Muscle of leg (tissue), 3 donors: ENCODE measurements at regions not wholly inside any gene's neighbourhood (a gene's known extent, or its start where the extent isn't known, plus 50 kb on each side); places are given as distances from the start of the nearest gene placed in this dataset.
A peak's percentile ranks its signal among the peaks of the same experiment; 100 is the strongest.

Experiments
- DNase-seq: peaks from one replicate; pipeline ENCODE4 v3.0.0; 2013
- H3K27ac ChIP-seq: one replicate; pipeline ENCODE4 v1.5.1; 2013; ENCODE audit warnings: mild to moderate bottlenecking, low read length, control low read depth
- H3K27me3 ChIP-seq: one replicate; pipeline ENCODE4 v1.6.1; 2013; ENCODE audit warnings: low read length; ENCODE audit not compliant: control insufficient read depth, insufficient read depth
- H3K36me3 ChIP-seq: one replicate; pipeline ENCODE4 v1.6.1; 2013; ENCODE audit warnings: low read length; ENCODE audit not compliant: control insufficient read depth, insufficient read depth
- H3K4me1 ChIP-seq: one replicate; pipeline ENCODE4 v1.6.1; 2013; ENCODE audit warnings: low read length; ENCODE audit not compliant: control insufficient read depth, insufficient read depth
- H3K4me3 ChIP-seq: one replicate; pipeline ENCODE4 v1.5.1; 2013; ENCODE audit warnings: low read length, control low read depth
- H3K9me3 ChIP-seq: replicated peaks from 2 replicates; pipeline ENCODE4 v1.6.1; 2013; ENCODE audit warnings: low read depth, low read length; ENCODE audit not compliant: control insufficient read depth
- WGBS: methylation state at CpG from one replicate; pipeline ENCODE4 v1.1.5; 2013; ENCODE audit warnings: missing lambda C conversion rate; ENCODE audit not compliant: insufficient coverage; 5-methylcytosine and 5-hydroxymethylcytosine counted together

- H3K4me3 ChIP-seq, result no peak overlapping the region
- no peak for DNase-seq
- no peaks in the 10 kb centered on the region for H3K27me3 ChIP-seq
- WGBS, result no CpG with 5 or more reads among the region's 1 CpG
- H3K4me1 ChIP-seq, result no peaks in the 10 kb centered on the region
- H3K27ac ChIP-seq, result no peak overlapping the region
- H3K36me3 ChIP-seq, result no peaks in the 10 kb centered on the region
- H3K9me3 ChIP-seq, result no peaks in the 10 kb centered on the region
Measured at GRCh38 chr6:74610352-74610751, 595.5 kb downstream of the COL12A1 start.

DNA sequence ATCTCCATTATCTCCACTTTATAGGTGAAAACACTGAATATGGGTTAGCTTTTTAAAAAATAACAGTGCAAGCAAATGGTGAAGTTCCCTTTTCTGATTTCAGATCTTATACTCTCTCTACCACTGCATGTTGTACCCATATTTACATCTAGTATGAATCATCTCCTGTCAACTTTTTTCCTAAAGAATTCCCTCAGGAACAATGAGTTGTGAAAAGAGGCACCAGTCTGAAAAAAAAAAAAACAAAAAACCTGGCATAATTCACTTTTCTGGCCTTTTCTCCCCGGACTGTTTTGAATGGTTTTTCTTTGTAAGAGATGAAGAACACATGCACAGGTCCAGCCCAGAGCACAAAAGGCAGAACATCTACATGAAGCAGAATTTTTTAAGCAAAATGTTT is 596.0 kb downstream of the COL12A1 start:
- Histone ChIP-seq H3K9me3 (no peaks in the 10 kb centered on the region), H3K27ac (no peak overlapping the region), H3K4me1 (no peaks in the 10 kb centered on the region), H3K36me3 (no peaks in the 10 kb centered on the region), H3K27me3 (no peaks in the 10 kb centered on the region), H3K4me3 (no peak overlapping the region)
- WGBS, result no CpG with 5 or more reads among the region's 1 CpG
- DNase-seq, result no peak

DNA sequence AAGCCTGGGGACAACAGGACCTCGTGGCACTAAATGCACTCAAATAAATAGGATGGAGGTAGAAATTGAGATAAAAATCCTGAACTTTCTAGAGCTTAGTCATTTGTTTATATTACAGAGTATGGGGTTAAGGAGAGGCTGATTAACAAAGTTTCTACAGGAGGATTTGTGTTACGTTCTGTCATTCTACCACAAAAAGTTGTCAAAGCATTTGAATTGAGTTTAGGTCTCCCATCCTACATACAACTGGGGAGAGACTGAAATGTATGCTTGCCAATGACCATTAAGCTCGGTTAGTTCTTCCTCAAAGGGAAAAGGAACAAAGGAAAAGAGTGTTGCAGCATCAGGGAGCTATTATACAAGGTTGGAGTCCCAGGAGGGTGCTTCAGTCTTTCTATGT is 597.9 kb downstream of the COL12A1 start:
- Histone ChIP-seq H3K4me1 (no peaks in the 10 kb centered on the region), H3K36me3 (no peaks in the 10 kb centered on the region), H3K27me3 (no peaks in the 10 kb centered on the region), H3K9me3 (no peaks in the 10 kb centered on the region), H3K27ac (no peak overlapping the region), H3K4me3 (no peak overlapping the region)
- no CpG with 5 or more reads among the region's 3 CpGs for WGBS
- no peak for DNase-seq

DNA sequence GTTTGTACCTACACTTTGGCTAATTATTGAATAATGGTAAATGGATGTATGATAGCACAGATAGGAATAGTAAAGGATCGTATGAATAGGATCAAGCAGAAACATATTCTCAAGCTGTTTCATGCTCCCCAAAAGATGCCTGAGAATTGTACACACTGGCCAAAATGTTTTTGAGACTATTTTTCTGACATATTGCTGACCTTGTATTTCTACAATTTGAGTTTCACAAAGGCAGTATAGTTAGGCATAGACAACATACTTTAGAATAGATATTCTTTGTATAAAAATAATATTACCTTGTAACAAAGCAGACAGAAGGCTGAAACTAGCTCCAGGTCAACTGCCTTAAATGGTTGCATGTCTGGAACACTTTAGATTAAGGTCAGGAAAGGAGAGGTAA is 598.4 kb downstream of the COL12A1 start:
- no CpG with 5 or more reads among the region's 1 CpG for WGBS
- Histone ChIP-seq H3K4me1 (no peaks in the 10 kb centered on the region), H3K4me3 (no peak overlapping the region), H3K9me3 (no peaks in the 10 kb centered on the region), H3K36me3 (no peaks in the 10 kb centered on the region), H3K27me3 (no peaks in the 10 kb centered on the region), H3K27ac (peak overlapping the region; percentile 57)
- no peak for DNase-seq

- Histone ChIP-seq H3K27ac (peak overlapping the region; percentile 57), H3K4me3 (no peak overlapping the region), H3K27me3 (no peaks in the 10 kb centered on the region), H3K9me3 (no peaks in the 10 kb centered on the region), H3K4me1 (no peaks in the 10 kb centered on the region), H3K36me3 (no peaks in the 10 kb centered on the region)
- no CpG with 5 or more reads among the region's 3 CpGs for WGBS
- DNase-seq, result peak; percentile 91
Measured at GRCh38 chr6:74606582-74607071, 599.2 kb downstream of the COL12A1 start.

GRCh38 chr6:74605922-74606581 is 599.8 kb downstream of the COL12A1 start:
- no peak for DNase-seq
- Histone ChIP-seq H3K9me3 (no peaks in the 10 kb centered on the region), H3K36me3 (no peaks in the 10 kb centered on the region), H3K4me1 (no peaks in the 10 kb centered on the region), H3K4me3 (no peak overlapping the region), H3K27ac (peak overlapping the region; percentile 57), H3K27me3 (no peaks in the 10 kb centered on the region)
- no CpG with 5 or more reads among the region's 3 CpGs for WGBS

GRCh38 chr6:74604279-74604678 is 601.6 kb downstream of the COL12A1 start:
- no CpG with 5 or more reads among the region's 3 CpGs for WGBS
- H3K27me3 ChIP-seq, result no peaks in the 10 kb centered on the region
- no peaks in the 10 kb centered on the region for H3K36me3 ChIP-seq
- H3K4me1 ChIP-seq, result no peaks in the 10 kb centered on the region
- H3K27ac ChIP-seq, result no peak overlapping the region
- no peak for DNase-seq
- no peak overlapping the region for H3K4me3 ChIP-seq
- H3K9me3 ChIP-seq, result no peaks in the 10 kb centered on the region

GRCh38 chr6:74603322-74604076 is 602.4 kb downstream of the COL12A1 start:
- Histone ChIP-seq H3K4me1 (no peaks in the 10 kb centered on the region), H3K9me3 (no peaks in the 10 kb centered on the region), H3K27ac (no peak overlapping the region), H3K27me3 (no peaks in the 10 kb centered on the region), H3K4me3 (no peak overlapping the region), H3K36me3 (no peaks in the 10 kb centered on the region)
- no peak for DNase-seq
- no CpG with 5 or more reads among the region's 2 CpGs for WGBS

DNA sequence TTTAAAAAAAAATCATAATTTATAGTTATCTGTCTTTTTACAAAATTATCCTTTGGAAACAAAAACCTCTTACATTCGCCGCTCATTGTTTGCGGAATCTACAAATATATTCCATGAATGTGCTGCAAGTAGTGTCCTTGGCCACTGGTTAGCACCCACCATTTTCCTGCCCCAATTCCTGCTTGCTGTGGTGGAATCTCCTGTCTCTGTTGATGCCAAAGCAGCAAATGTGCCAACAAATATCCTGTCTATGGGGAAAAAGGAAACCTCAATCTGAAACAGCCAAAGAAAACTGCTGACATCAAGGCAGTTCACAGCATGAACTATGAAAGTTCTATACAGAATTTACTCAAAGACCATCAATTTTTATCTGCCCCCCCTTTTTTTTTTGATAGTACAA is 603.6 kb downstream of the COL12A1 start:
- 100% methylated on average over 3 of the region's 3 CpGs for WGBS
- Histone ChIP-seq H3K9me3 (no peaks in the 10 kb centered on the region), H3K4me3 (no peak overlapping the region), H3K27ac (no peak overlapping the region), H3K36me3 (no peaks in the 10 kb centered on the region), H3K27me3 (no peaks in the 10 kb centered on the region), H3K4me1 (no peaks in the 10 kb centered on the region)
- DNase-seq, result no peak

DNA sequence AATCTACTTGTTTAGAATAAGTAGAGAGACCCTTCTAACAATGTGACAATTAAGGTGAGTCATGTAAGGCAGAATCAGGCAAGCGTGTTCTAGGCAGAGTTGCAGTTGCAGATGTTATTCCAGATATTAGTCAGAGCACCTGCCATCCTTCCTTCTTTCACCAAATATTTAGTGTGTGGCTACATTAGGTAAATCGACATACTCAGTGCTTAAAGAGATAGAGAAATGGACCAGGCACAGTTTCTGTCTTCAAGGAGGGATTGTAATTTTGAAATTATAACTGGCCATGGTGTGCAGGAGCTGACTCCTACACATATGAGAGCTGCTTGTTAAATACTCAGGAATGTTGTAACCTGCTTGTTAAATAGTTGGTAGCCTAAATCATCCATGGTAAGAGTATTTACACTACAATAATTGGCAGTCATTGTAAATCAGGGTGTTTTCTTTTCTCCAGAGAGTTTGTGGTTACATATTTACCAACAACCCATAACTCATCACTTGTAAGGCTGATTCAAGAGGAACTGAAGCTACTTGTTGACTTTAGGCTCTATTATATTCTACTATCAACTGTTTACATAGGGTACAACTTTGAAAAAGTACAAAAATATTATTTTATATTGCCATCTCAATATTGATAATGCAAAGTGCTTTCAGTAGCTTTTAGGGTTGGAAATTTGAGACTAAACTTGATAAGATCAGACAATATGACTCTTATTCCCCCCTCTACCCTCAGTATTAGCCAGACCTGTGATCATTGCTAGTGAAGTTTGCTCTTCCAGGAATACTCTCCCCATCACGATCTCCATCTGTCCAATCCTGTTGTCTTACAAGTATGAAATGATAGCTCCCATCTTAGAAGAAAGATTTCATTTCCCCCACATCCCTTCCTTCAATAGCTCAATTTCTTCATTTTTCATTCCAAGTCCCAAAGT is 607.1 kb downstream of the COL12A1 start:
- Histone ChIP-seq H3K36me3 (no peaks in the 10 kb centered on the region), H3K4me1 (no peaks in the 10 kb centered on the region), H3K9me3 (no peaks in the 10 kb centered on the region), H3K4me3 (no peak overlapping the region), H3K27me3 (no peaks in the 10 kb centered on the region), H3K27ac (no peak overlapping the region)
- WGBS, result no CpG with 5 or more reads among the region's 3 CpGs
- DNase-seq, result no peak
